CD14-positive monocyte (primary cell): ENCODE measurements at regions not wholly inside any gene's neighbourhood (a gene's known extent, or its start where the extent isn't known, plus 50 kb on each side); places are given as distances from the start of the nearest gene placed in this dataset.

ENCODE experiments used
- DNase-seq, 3 donors: peaks; one replicate each; pipeline ENCODE4 v3.0.0-alpha.2; 2011 to 2022
- H2AFZ ChIP-seq: 2 replicates; pipeline ENCODE4 v1.6.0; 2012; ENCODE audit warnings: mild to moderate bottlenecking, low read depth, low read length, inconsistent platforms; ENCODE audit not compliant: insufficient read depth, poor library complexity, severe bottlenecking
- H3K27ac ChIP-seq, 2 donors: 1 replicate in 1 of 2; 2 replicates in 1 of 2; pipeline ENCODE4 v1.5.1; 2012 to 2013; ENCODE audit warnings: low read length in 2 of 2, control low read depth in 1 of 2, inconsistent platforms in 1 of 2, low read depth in 1 of 2, mild to moderate bottlenecking in 1 of 2
- H3K27me3 ChIP-seq, 2 donors: one replicate each; pipeline versions ENCODE4 v1.6.0 to v1.6.1; 2011 to 2013; ENCODE audit warnings: low read length in 2 of 2; ENCODE audit not compliant: control insufficient read depth in 2 of 2, insufficient read depth in 2 of 2
- H3K36me3 ChIP-seq, 2 donors: replicated peaks in 1 of 2; 1 replicate in 1 of 2; 2 replicates in 1 of 2; pipeline versions ENCODE4 v1.5.1 to v1.6.1; 2012 to 2013; ENCODE audit warnings: low read length in 2 of 2, control low read depth in 1 of 2, inconsistent platforms in 1 of 2, mild to moderate bottlenecking in 1 of 2; ENCODE audit not compliant: insufficient read depth in 2 of 2, control insufficient read depth in 1 of 2
- H3K4me1 ChIP-seq, 2 donors: 1 replicate in 1 of 2; 2 replicates in 1 of 2; pipeline versions ENCODE4 v1.5.1 to v1.6.1; 2012 to 2013; ENCODE audit warnings: low read length in 2 of 2, control low read depth in 1 of 2, inconsistent platforms in 1 of 2, mild to moderate bottlenecking in 1 of 2, moderate library complexity in 1 of 2; ENCODE audit not compliant: insufficient read depth in 2 of 2, control insufficient read depth in 1 of 2
- H3K4me2 ChIP-seq: replicated peaks from 2 replicates; pipeline ENCODE3; 2012; ENCODE audit warnings: low read length, moderate library complexity, mild to moderate bottlenecking; ENCODE audit not compliant: poor library complexity, severe bottlenecking; ENCODE audit errors: extremely low read depth
- H3K4me3 ChIP-seq, 3 experiments: fragments of 200-600 bp in 1 of 3; sonication (generic) in 1 of 3; replicated peaks in 1 of 3; 1 replicate in 2 of 3; 2 replicates in 1 of 3; pipeline ENCODE4 v1.5.1; 2011 to 2013; ENCODE audit warnings: low read length in 3 of 3, mild to moderate bottlenecking in 3 of 3, control low read depth in 2 of 3, low read depth in 2 of 3, inconsistent platforms in 1 of 3, moderate library complexity in 1 of 3
- H3K79me2 ChIP-seq: 2 replicates; pipeline ENCODE4 v1.6.0; 2012; ENCODE audit warnings: mild to moderate bottlenecking, control low read depth, inconsistent platforms, low read length, moderate library complexity; ENCODE audit not compliant: insufficient read depth
- H3K9ac ChIP-seq: 2 replicates; pipeline ENCODE4 v1.6.0; 2017; ENCODE audit warnings: low read length, mild to moderate bottlenecking; ENCODE audit not compliant: insufficient read depth, poor library complexity, severe bottlenecking
- H3K9me3 ChIP-seq, 2 donors: replicated peaks in 1 of 2; 1 replicate in 1 of 2; 2 replicates in 1 of 2; pipeline versions ENCODE4 v1.5.1 to v1.6.1; 2012 to 2013; ENCODE audit warnings: low read length in 2 of 2, control low read depth in 1 of 2; ENCODE audit not compliant: control insufficient read depth in 1 of 2, insufficient read depth in 1 of 2
- H4K20me1 ChIP-seq: 2 replicates; pipeline ENCODE4 v1.6.0; 2012; ENCODE audit warnings: mild to moderate bottlenecking, low read length, control low read depth, moderate library complexity; ENCODE audit not compliant: insufficient read depth
- H3K27ac Mint-ChIP-seq, 7 donors: one replicate each; pipeline ENCODE4 v1.8.0; 2020; ENCODE audit warnings: mild to moderate bottlenecking in 7 of 7, mixed read lengths in 7 of 7, moderate library complexity in 6 of 7, inconsistent platforms in 2 of 7
- H3K27me3 Mint-ChIP-seq, 3 donors: one replicate each; pipeline ENCODE4 v1.8.0; 2021 to 2022; ENCODE audit warnings: low read depth in 3 of 3, mild to moderate bottlenecking in 3 of 3, mixed read lengths in 3 of 3, moderate library complexity in 3 of 3, inconsistent platforms in 1 of 3
- H3K36me3 Mint-ChIP-seq, 2 donors: one replicate each; pipeline ENCODE4 v1.8.0; 2020; ENCODE audit warnings: mixed read lengths in 2 of 2, inconsistent platforms in 1 of 2, mild to moderate bottlenecking in 1 of 2
- H3K4me1 Mint-ChIP-seq: one replicate; pipeline ENCODE4 v1.8.0; 2020; ENCODE audit warnings: mild to moderate bottlenecking, mixed read lengths
- H3K4me3 Mint-ChIP-seq, 2 donors: one replicate each; pipeline ENCODE4 v1.8.0; 2020; ENCODE audit warnings: mild to moderate bottlenecking in 2 of 2, mixed read lengths in 2 of 2, moderate library complexity in 1 of 2
- H3K9me3 Mint-ChIP-seq, 7 donors: one replicate each; pipeline ENCODE4 v1.8.0; 2020 to 2022; ENCODE audit warnings: mixed read lengths in 7 of 7, mild to moderate bottlenecking in 6 of 7, moderate library complexity in 6 of 7, inconsistent platforms in 2 of 7
- WGBS: methylation state at CpG from one replicate; pipeline ENCODE4 v1.1.5; 2013; ENCODE audit warnings: missing lambda C conversion rate; ENCODE audit not compliant: insufficient coverage; 5-methylcytosine and 5-hydroxymethylcytosine counted together
- intact Hi-C, 2 donors: fragments of 100-400 bp; cut with micrococcal nuclease; formaldehyde crosslinking; loops; one replicate each; pipeline versions ENCODE4 v1.15.0 to v1.15.1; 2023
- TF ChIP-seq, protein P1 (sequence below): fragments of 200-600 bp; IDR thresholded peaks from one replicate; pipeline ENCODE4 v1.8.0; 2022; ENCODE audit warnings: antibody characterized with exemption, mild to moderate bottlenecking

DNA sequence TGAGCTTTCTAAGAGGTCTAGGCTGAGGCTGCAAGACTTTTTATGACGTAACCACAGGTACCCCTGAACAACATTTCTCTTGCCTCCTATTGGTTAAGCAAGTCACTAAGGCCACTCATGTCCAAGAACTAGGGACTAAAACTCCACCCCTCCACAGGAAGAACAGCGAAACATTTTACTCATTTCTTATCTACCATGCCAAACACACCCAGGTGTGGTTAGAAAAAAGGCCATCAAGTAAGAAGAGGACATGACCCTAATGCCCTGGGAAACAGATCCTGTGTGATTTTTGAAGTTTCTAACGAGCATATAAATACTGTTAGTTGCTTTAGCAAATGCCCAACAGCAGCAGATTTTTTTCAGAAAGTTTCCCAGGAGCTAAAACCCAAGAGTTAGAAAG, 282.4 kb upstream of the DYNLRB2 start:
- Histone ChIP-seq H4K20me1 (no peaks in the 10 kb centered on the region), H3K27me3 (no peaks in the 10 kb centered on the region), H3K36me3 (no peaks in the 10 kb centered on the region), H3K27ac (no peak overlapping the region), H3K4me1 (no peaks in the 10 kb centered on the region), H3K79me2 (no peaks in the 10 kb centered on the region), H3K9me3 (no peaks in the 10 kb centered on the region), H2AFZ (no peak overlapping the region), H3K4me3 (no peak overlapping the region), H3K4me2 (no peak overlapping the region), H3K9ac (no peak overlapping the region)
- H3K4me1 Mint-ChIP-seq: no peaks in the 10 kb centered on the region
- intact Hi-C loops: no loop called here
- H3K27ac Mint-ChIP-seq: no peak overlapping the region
- H3K9me3 Mint-ChIP-seq: peaks cover 0 to 2% (median 0%) of the 10 kb centered on the region in 7 donors
- TF ChIP-seq, protein P1, sequence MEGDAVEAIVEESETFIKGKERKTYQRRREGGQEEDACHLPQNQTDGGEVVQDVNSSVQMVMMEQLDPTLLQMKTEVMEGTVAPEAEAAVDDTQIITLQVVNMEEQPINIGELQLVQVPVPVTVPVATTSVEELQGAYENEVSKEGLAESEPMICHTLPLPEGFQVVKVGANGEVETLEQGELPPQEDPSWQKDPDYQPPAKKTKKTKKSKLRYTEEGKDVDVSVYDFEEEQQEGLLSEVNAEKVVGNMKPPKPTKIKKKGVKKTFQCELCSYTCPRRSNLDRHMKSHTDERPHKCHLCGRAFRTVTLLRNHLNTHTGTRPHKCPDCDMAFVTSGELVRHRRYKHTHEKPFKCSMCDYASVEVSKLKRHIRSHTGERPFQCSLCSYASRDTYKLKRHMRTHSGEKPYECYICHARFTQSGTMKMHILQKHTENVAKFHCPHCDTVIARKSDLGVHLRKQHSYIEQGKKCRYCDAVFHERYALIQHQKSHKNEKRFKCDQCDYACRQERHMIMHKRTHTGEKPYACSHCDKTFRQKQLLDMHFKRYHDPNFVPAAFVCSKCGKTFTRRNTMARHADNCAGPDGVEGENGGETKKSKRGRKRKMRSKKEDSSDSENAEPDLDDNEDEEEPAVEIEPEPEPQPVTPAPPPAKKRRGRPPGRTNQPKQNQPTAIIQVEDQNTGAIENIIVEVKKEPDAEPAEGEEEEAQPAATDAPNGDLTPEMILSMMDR: no peak
- no peak for DNase-seq
- H3K4me3 Mint-ChIP-seq: no peak overlapping the region
- 86% methylated on average over 1 of the region's 3 CpGs for WGBS
- no peaks in the 10 kb centered on the region for H3K36me3 Mint-ChIP-seq
- peaks cover 0 to 2% (median 0%) of the 10 kb centered on the region in 3 donors for H3K27me3 Mint-ChIP-seq

DNA sequence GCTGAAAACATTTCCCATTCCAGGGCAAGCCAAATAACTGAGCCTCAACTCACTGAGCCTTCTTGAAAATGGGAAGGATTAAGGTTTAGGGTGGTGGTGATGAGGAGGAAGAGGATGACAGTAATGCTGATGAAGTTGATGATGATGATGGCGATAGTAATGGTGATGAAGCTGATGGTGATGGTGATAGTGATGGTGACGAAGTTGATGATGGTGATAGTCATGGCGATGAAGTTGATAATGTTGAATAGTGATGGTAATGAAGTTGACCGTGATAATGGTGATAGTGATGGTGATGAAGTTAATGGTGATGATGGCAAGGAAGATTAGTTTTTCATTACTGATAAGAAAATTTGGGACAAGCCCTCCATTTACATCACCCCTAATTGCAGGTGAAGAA, 285.8 kb upstream of the DYNLRB2 start:
- H3K27ac Mint-ChIP-seq: no peak overlapping the region
- H4K20me1 ChIP-seq: no peaks in the 10 kb centered on the region

More for the DNA sequence above, 285.8 kb upstream of the DYNLRB2 start:
- DNase-seq: no peak
- no peak overlapping the region for H3K4me3 ChIP-seq
- WGBS: 98% methylated on average over 3 of the region's 4 CpGs
- TF ChIP-seq, protein P1: no peak
- Mint-ChIP-seq H3K4me3 (no peak overlapping the region), H3K27me3 (no peaks in the 10 kb centered on the region), H3K36me3 (no peaks in the 10 kb centered on the region), H3K4me1 (no peaks in the 10 kb centered on the region), H3K9me3 (peaks cover 0 to 3% (median 2%) of the 10 kb centered on the region in 7 donors)
- no peaks in the 10 kb centered on the region for H3K79me2 ChIP-seq
- intact Hi-C loops: no loop called here
- H3K9me3 ChIP-seq: peaks cover 4 to 7% of the 10 kb centered on the region in 2 donors
- H3K27me3 ChIP-seq: no peaks in the 10 kb centered on the region
- H3K4me1 ChIP-seq: no peaks in the 10 kb centered on the region
- H3K9ac ChIP-seq: no peak overlapping the region
- no peak overlapping the region for H3K27ac ChIP-seq
- no peak overlapping the region for H2AFZ ChIP-seq
- H3K36me3 ChIP-seq: no peaks in the 10 kb centered on the region
- no peak overlapping the region for H3K4me2 ChIP-seq
